Endothelial cell of umbilical vein (primary cell): ENCODE measurements at regions not wholly inside any gene's neighbourhood (a gene's known extent, or its start where the extent isn't known, plus 50 kb on each side); places are given as distances from the start of the nearest gene placed in this dataset.

Experiments
- CTCF ChIP-seq, 2 donors: IDR thresholded peaks; 1 replicate in 1 of 2; 2 replicates in 1 of 2; pipeline ENCODE4 v1.5.1; 2011; ENCODE audit warnings: low read length in 2 of 2, mild to moderate bottlenecking in 2 of 2, moderate library complexity in 2 of 2, control low read depth in 1 of 2, inconsistent platforms in 1 of 2, low read depth in 1 of 2; ENCODE audit not compliant: insufficient read depth in 1 of 2; ENCODE audit errors: extremely low read depth in 1 of 2
- EZH2 ChIP-seq: IDR thresholded peaks from 2 replicates; pipeline ENCODE4 v1.6.1; 2012; ENCODE audit warnings: borderline replicate concordance, low read depth, mild to moderate bottlenecking, moderate library complexity, low read length, inconsistent platforms; ENCODE audit not compliant: severe bottlenecking
- FOS ChIP-seq: IDR thresholded peaks from 2 replicates; pipeline ENCODE4 v1.6.1; 2011; ENCODE audit warnings: mild to moderate bottlenecking, low read length, moderate library complexity, borderline replicate concordance; ENCODE audit not compliant: insufficient read depth
- GATA2 ChIP-seq: IDR thresholded peaks from 2 replicates; pipeline ENCODE4 v1.7.0; 2011; ENCODE audit warnings: low read depth, mild to moderate bottlenecking, moderate library complexity, mixed read lengths, low read length; ENCODE audit not compliant: insufficient read length, insufficient read depth
- JUN ChIP-seq: IDR thresholded peaks from 2 replicates; pipeline ENCODE4 v1.6.1; 2011; ENCODE audit warnings: borderline replicate concordance, low read depth; ENCODE audit not compliant: insufficient read length, insufficient read depth
- MAX ChIP-seq: IDR thresholded peaks from 2 replicates; pipeline ENCODE4 v1.6.1; 2011; ENCODE audit not compliant: insufficient read depth, insufficient read length
- MYC ChIP-seq: IDR thresholded peaks from one replicate; pipeline ENCODE4 v1.6.1; 2011; ENCODE audit warnings: mild to moderate bottlenecking, low read depth, low read length
- POLR2A ChIP-seq: IDR thresholded peaks from 2 replicates; pipeline ENCODE4 v1.6.1; 2012; ENCODE audit warnings: low read depth, mild to moderate bottlenecking, control low read depth, low read length
- POLR2AphosphoS5 ChIP-seq: IDR thresholded peaks from 2 replicates; pipeline ENCODE4 v1.6.1; 2012; ENCODE audit warnings: low read depth, mild to moderate bottlenecking, control low read depth, low read length, moderate library complexity; ENCODE audit not compliant: insufficient read depth

GRCh38 chr1:187617776-187618175 lies 789.0 kb downstream of the PLA2G4A start:
- no peak for TF ChIP-seq CTCF (IDR thresholded peaks at IDR 0.05; ENCODE audit: extremely low read depth in 1 of 2, insufficient read depth in 1 of 2, low read depth in 1 of 2, low read length in 2 of 2)
- no peak for TF ChIP-seq POLR2AphosphoS5
- TF ChIP-seq POLR2A, result no peak
- no peak for TF ChIP-seq EZH2
- TF ChIP-seq MAX, result no peak
- no peak for TF ChIP-seq FOS
- TF ChIP-seq MYC, result no peak
- no peak for TF ChIP-seq GATA2
- TF ChIP-seq JUN, result no peak
